ENCODE measurements at regions not wholly inside any gene's neighbourhood (a gene's known extent, or its start where the extent isn't known, plus 50 kb on each side); places are given as distances from the start of the nearest gene placed in this dataset.

GRCh38 chr22:48152916-48153315 is 1390.5 kb downstream of the TBC1D22A start:
- no peak for TF ChIP-seq CTCF (IDR thresholded peaks at IDR 0.05)
- TF ChIP-seq ZFX (IDR thresholded peaks at IDR 0.05; ENCODE audit: borderline replicate concordance): no peak
